IPS DF 6.9 (cell line): ENCODE measurements at regions not wholly inside any gene's neighbourhood (a gene's known extent, or its start where the extent isn't known, plus 50 kb on each side); places are given as distances from the start of the nearest gene placed in this dataset.
"Not testable (repeated sequence)": the region's sequence is repeated elsewhere in the genome, so short reads cannot be mapped to it uniquely, and the experiment has no call there.

Experiments used
- DNase-seq: peaks from one replicate; pipeline ENCODE4 v3.0.0-alpha.2; 2013; ENCODE audit warnings: low read depth, low spot score
- H3K27ac ChIP-seq: one replicate; pipeline ENCODE4 v1.5.1; 2013; ENCODE audit warnings: low read length, control low read depth
- H3K27me3 ChIP-seq: 2 replicates; pipeline ENCODE4 v1.6.1; 2013; ENCODE audit warnings: mild to moderate bottlenecking, low read length; ENCODE audit not compliant: control insufficient read depth, insufficient read depth
- H3K36me3 ChIP-seq: 2 replicates; pipeline ENCODE4 v1.6.1; 2013; ENCODE audit warnings: low read length; ENCODE audit not compliant: control insufficient read depth, insufficient read depth
- H3K4me1 ChIP-seq: 2 replicates; pipeline ENCODE4 v1.6.1; 2013; ENCODE audit warnings: low read length; ENCODE audit not compliant: control insufficient read depth, insufficient read depth
- H3K4me3 ChIP-seq: 2 replicates; pipeline ENCODE4 v1.5.1; 2013; ENCODE audit warnings: mild to moderate bottlenecking, low read length
- H3K9me3 ChIP-seq: 2 replicates; pipeline ENCODE4 v1.6.1; 2013; ENCODE audit warnings: low read length, inconsistent platforms; ENCODE audit not compliant: control insufficient read depth, insufficient read depth
- WGBS: extraction: QIAGEN DNeasy Blood & Tissue Kit; methylation state at CpG from one replicate; pipeline ENCODE4 v1.1.7; 2013; ENCODE audit warnings: mixed read lengths, missing lambda C conversion rate; ENCODE audit not compliant: insufficient read length, insufficient coverage; 5-methylcytosine and 5-hydroxymethylcytosine counted together

GRCh38 chr10:23918090-23918723 lies 290.7 kb upstream of the KIAA1217 start:
- Histone ChIP-seq H3K9me3 (no peaks in the 10 kb centered on the region), H3K27ac (no peak overlapping the region), H3K4me3 (no peak overlapping the region), H3K27me3 (no peaks in the 10 kb centered on the region), H3K4me1 (no peaks in the 10 kb centered on the region), H3K36me3 (no peaks in the 10 kb centered on the region)
- WGBS, result no CpG with 5 or more reads among the region's 6 CpGs
- no peak for DNase-seq

- Histone ChIP-seq H3K36me3 (no peaks in the 10 kb centered on the region), H3K4me3 (no peak overlapping the region), H3K27me3 (no peaks in the 10 kb centered on the region), H3K4me1 (no peaks in the 10 kb centered on the region), H3K27ac (no peak overlapping the region), H3K9me3 (no peaks in the 10 kb centered on the region)
- DNase-seq, result peak; percentile 11
These were observed 290.1 kb upstream of the KIAA1217 start for GRCh38 chr10:23918839-23919238.

- H3K27me3 ChIP-seq, result no peaks in the 10 kb centered on the region
- no peaks in the 10 kb centered on the region for H3K4me1 ChIP-seq
- H3K36me3 ChIP-seq, result no peaks in the 10 kb centered on the region
- no CpG with 5 or more reads among the region's 8 CpGs for WGBS
- H3K4me3 ChIP-seq, result no peak overlapping the region
- DNase-seq, result no peak
- H3K9me3 ChIP-seq, result no peaks in the 10 kb centered on the region
- no peak overlapping the region for H3K27ac ChIP-seq
These were observed 281.2 kb upstream of the KIAA1217 start for GRCh38 chr10:23927576-23928325.

GRCh38 chr10:23934023-23934422 lies 274.9 kb upstream of the KIAA1217 start:
- no CpG with 5 or more reads among the region's 3 CpGs for WGBS
- not testable (repeated sequence) for H3K27ac ChIP-seq, H3K9me3 ChIP-seq, H3K27me3 ChIP-seq, H3K36me3 ChIP-seq, H3K4me1 ChIP-seq, DNase-seq, H3K4me3 ChIP-seq

- no CpG with 5 or more reads among the region's 2 CpGs for WGBS
- no peaks in the 10 kb centered on the region for H3K27me3 ChIP-seq
- no peaks in the 10 kb centered on the region for H3K36me3 ChIP-seq
- H3K4me3 ChIP-seq, result no peak overlapping the region
- no peaks in the 10 kb centered on the region for H3K4me1 ChIP-seq
- no peak overlapping the region for H3K27ac ChIP-seq
- no peak for DNase-seq
- no peaks in the 10 kb centered on the region for H3K9me3 ChIP-seq
These were observed 263.1 kb upstream of the KIAA1217 start for GRCh38 chr10:23945845-23946244.

GRCh38 chr10:23951841-23952240 lies 257.1 kb upstream of the KIAA1217 start:
- no CpG with 5 or more reads among the region's 6 CpGs for WGBS
- Histone ChIP-seq H3K4me3 (no peak overlapping the region), H3K9me3 (no peaks in the 10 kb centered on the region), H3K27ac (no peak overlapping the region), H3K36me3 (no peaks in the 10 kb centered on the region), H3K27me3 (no peaks in the 10 kb centered on the region), H3K4me1 (no peaks in the 10 kb centered on the region)
- DNase-seq, result no peak

- Histone ChIP-seq H3K9me3 (no peaks in the 10 kb centered on the region), H3K27ac (no peak overlapping the region), H3K4me3 (no peak overlapping the region), H3K36me3 (no peaks in the 10 kb centered on the region), H3K4me1 (no peaks in the 10 kb centered on the region), H3K27me3 (no peaks in the 10 kb centered on the region)
- no peak for DNase-seq
- no CpG with 5 or more reads among the region's 10 CpGs for WGBS
These were observed 253.3 kb upstream of the KIAA1217 start for GRCh38 chr10:23955456-23956225.

- Histone ChIP-seq H3K27me3 (no peaks in the 10 kb centered on the region), H3K36me3 (no peaks in the 10 kb centered on the region), H3K9me3 (no peaks in the 10 kb centered on the region), H3K27ac (no peak overlapping the region), H3K4me3 (no peak overlapping the region), H3K4me1 (no peaks in the 10 kb centered on the region)
- DNase-seq, result no peak
- WGBS, result no CpG with 5 or more reads among the region's 5 CpGs
These were observed 243.8 kb upstream of the KIAA1217 start for GRCh38 chr10:23965123-23965522.

GRCh38 chr10:23965880-23966279 lies 243.1 kb upstream of the KIAA1217 start:
- no CpG with 5 or more reads among the region's 1 CpG for WGBS

GRCh38 chr10:23966504-23967051 lies 242.4 kb upstream of the KIAA1217 start:
- DNase-seq, result no peak
- H3K4me1 ChIP-seq, result 0 out of 2 replicates have a peak, but pooled peaks cover 1% of the 10 kb centered on the region
- H3K27me3 ChIP-seq, result no peaks in the 10 kb centered on the region
- no peaks in the 10 kb centered on the region for H3K9me3 ChIP-seq
- no peak overlapping the region for H3K27ac ChIP-seq
- H3K36me3 ChIP-seq, result no peaks in the 10 kb centered on the region
- H3K4me3 ChIP-seq, result no peak overlapping the region
- no CpG with 5 or more reads among the region's 3 CpGs for WGBS

More at GRCh38 chr10:23965880-23966279, 243.1 kb upstream of the KIAA1217 start:
- Histone ChIP-seq H3K9me3 (no peaks in the 10 kb centered on the region), H3K27ac (no peak overlapping the region), H3K4me3 (no peak overlapping the region), H3K36me3 (no peaks in the 10 kb centered on the region), H3K4me1 (no peaks in the 10 kb centered on the region), H3K27me3 (no peaks in the 10 kb centered on the region)
- DNase-seq, result no peak
